ENCODE measurements at regions not wholly inside any gene's neighbourhood (a gene's known extent, or its start where the extent isn't known, plus 50 kb on each side); places are given as distances from the start of the nearest gene placed in this dataset.
"Not testable (repeated sequence)": the region's sequence is repeated elsewhere in the genome, so short reads cannot be mapped to it uniquely, and the experiment has no call there.

DNA sequence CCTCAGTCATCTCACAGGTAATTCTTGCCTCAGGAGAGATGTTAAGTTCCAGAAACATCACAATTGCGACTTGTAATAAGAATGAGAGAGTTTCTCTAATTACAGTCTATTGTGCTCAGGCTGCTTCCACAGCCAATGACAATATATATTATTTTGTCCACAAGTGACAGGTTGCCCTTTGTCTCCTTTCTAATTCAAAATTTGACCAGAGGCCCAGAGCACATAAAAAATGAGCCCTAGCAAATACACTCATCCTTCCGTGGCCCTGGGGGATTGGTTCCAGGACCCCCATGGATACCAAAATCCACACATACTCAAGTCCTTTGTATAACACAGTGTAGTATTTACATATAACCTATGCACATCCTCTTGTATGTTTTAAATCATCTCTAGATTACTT lies 88.1 kb upstream of the TMEM170B start:
- Histone ChIP-seq H3K4me3 (no peak overlapping the region), H3K27ac (no peak overlapping the region), H3K4me1 (no peaks in the 10 kb centered on the region), H3K27me3 (no peaks in the 10 kb centered on the region), H3K36me3 (no peaks in the 10 kb centered on the region), H3K9me3 (no peaks in the 10 kb centered on the region)
- no peak for TF ChIP-seq POLR2A (IDR thresholded peaks at IDR 0.05)
- TF ChIP-seq, protein P1, sequence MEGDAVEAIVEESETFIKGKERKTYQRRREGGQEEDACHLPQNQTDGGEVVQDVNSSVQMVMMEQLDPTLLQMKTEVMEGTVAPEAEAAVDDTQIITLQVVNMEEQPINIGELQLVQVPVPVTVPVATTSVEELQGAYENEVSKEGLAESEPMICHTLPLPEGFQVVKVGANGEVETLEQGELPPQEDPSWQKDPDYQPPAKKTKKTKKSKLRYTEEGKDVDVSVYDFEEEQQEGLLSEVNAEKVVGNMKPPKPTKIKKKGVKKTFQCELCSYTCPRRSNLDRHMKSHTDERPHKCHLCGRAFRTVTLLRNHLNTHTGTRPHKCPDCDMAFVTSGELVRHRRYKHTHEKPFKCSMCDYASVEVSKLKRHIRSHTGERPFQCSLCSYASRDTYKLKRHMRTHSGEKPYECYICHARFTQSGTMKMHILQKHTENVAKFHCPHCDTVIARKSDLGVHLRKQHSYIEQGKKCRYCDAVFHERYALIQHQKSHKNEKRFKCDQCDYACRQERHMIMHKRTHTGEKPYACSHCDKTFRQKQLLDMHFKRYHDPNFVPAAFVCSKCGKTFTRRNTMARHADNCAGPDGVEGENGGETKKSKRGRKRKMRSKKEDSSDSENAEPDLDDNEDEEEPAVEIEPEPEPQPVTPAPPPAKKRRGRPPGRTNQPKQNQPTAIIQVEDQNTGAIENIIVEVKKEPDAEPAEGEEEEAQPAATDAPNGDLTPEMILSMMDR (IDR thresholded peaks at IDR 0.05), result no peak
- no peak for DNase-seq

GRCh38 chr6:11448038-11448437 lies 89.5 kb upstream of the TMEM170B start:
- Histone ChIP-seq H3K36me3 (no peaks in the 10 kb centered on the region), H3K9me3 (no peaks in the 10 kb centered on the region), H3K27ac (no peak overlapping the region), H3K4me1 (no peaks in the 10 kb centered on the region), H3K27me3 (no peaks in the 10 kb centered on the region), H3K4me3 (no peak overlapping the region)
- DNase-seq, result no peak
- TF ChIP-seq, protein P1 (IDR thresholded peaks at IDR 0.05), result no peak
- no peak for TF ChIP-seq POLR2A (IDR thresholded peaks at IDR 0.05)

GRCh38 chr6:11447265-11447664 lies 90.3 kb upstream of the TMEM170B start:
- Histone ChIP-seq H3K4me1 (peaks cover 0 to 5% (median 0%) of the 10 kb centered on the region in 4 donors), H3K4me3 (no peak overlapping the region), H3K27me3 (no peaks in the 10 kb centered on the region), H3K27ac (no peak overlapping the region), H3K36me3 (no peaks in the 10 kb centered on the region), H3K9me3 (no peaks in the 10 kb centered on the region)
- TF ChIP-seq, protein P1 (IDR thresholded peaks at IDR 0.05), result no peak
- no peak for TF ChIP-seq POLR2A (IDR thresholded peaks at IDR 0.05)
- no peak for DNase-seq

DNA sequence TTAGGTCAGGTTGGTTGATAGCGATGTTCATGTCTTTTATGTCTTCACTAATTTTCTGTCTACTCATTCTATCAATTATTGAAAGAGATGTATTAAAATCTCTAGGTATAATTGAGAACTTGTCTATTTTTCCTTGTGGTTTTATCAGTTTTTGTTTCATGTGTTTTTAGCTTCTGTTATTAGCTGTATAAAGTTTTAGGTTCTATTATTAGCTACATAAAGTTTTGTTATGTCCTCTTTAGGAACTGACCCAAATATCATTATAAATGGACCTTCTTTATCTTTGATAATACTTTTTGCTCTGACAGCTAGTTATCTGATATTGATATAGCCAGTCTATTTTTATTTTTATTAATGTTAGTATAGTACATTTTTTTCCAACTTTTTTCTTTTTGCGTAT lies 92.4 kb upstream of the TMEM170B start:
- no peaks in the 10 kb centered on the region for H3K9me3 ChIP-seq
- no peak overlapping the region for H3K27ac ChIP-seq
- H3K4me1 ChIP-seq, result peaks cover 0 to 5% (median 0%) of the 10 kb centered on the region in 4 donors
- H3K27me3 ChIP-seq, result no peaks in the 10 kb centered on the region
- DNase-seq, result no peak
- H3K4me3 ChIP-seq, result no peak overlapping the region
- no peaks in the 10 kb centered on the region for H3K36me3 ChIP-seq
- TF ChIP-seq POLR2A (IDR thresholded peaks at IDR 0.05), result no peak
- TF ChIP-seq, protein P1 (IDR thresholded peaks at IDR 0.05), result no peak

- not testable (repeated sequence) for H3K4me3 ChIP-seq, H3K27me3 ChIP-seq, H3K36me3 ChIP-seq, H3K27ac ChIP-seq, DNase-seq, H3K9me3 ChIP-seq
- peaks cover 0 to 10% (median 0%) of the 10 kb centered on the region in 4 donors for H3K4me1 ChIP-seq
These were observed 94.4 kb upstream of the TMEM170B start for GRCh38 chr6:11443125-11443524.

GRCh38 chr6:11442495-11442894 lies 95.1 kb upstream of the TMEM170B start:
- H3K27me3 ChIP-seq, result no peaks in the 10 kb centered on the region
- H3K4me3 ChIP-seq, result no peak overlapping the region
- no peak overlapping the region for H3K27ac ChIP-seq
- H3K36me3 ChIP-seq, result no peaks in the 10 kb centered on the region
- peaks cover 0 to 10% (median 0%) of the 10 kb centered on the region in 4 donors for H3K4me1 ChIP-seq
- DNase-seq, result no peak
- TF ChIP-seq POLR2A (IDR thresholded peaks at IDR 0.05), result no peak
- TF ChIP-seq, protein P1 (IDR thresholded peaks at IDR 0.05), result no peak
- H3K9me3 ChIP-seq, result no peaks in the 10 kb centered on the region

Measured in Peyer's patch (tissue), 4 donors.